Gastroesophageal sphincter (tissue), 3 donors: ENCODE measurements at regions not wholly inside any gene's neighbourhood (a gene's known extent, or its start where the extent isn't known, plus 50 kb on each side); places are given as distances from the start of the nearest gene placed in this dataset.

ENCODE experiments used
- POLR2AphosphoS5 ChIP-seq: sonication (generic); formaldehyde crosslinking; IDR thresholded peaks from one replicate; pipeline ENCODE4 v1.6.1; 2017; ENCODE audit warnings: antibody characterized with exemption
- TF ChIP-seq, protein P1 (sequence below), 4 experiments: fragments of 200-600 bp in 2 of 4; fragments of 450-650 bp in 2 of 4; sonication (generic) in 1 of 4; IDR thresholded peaks; one replicate each; pipeline ENCODE4 v1.5.1; 2017 to 2019; ENCODE audit warnings: antibody characterized with exemption in 4 of 4, mild to moderate bottlenecking in 2 of 4, moderate library complexity in 2 of 4

GRCh38 chr11:27217948-27218420 is 145.0 kb downstream of the CCDC34 start:
- no peak for TF ChIP-seq POLR2AphosphoS5
- TF ChIP-seq, protein P1, sequence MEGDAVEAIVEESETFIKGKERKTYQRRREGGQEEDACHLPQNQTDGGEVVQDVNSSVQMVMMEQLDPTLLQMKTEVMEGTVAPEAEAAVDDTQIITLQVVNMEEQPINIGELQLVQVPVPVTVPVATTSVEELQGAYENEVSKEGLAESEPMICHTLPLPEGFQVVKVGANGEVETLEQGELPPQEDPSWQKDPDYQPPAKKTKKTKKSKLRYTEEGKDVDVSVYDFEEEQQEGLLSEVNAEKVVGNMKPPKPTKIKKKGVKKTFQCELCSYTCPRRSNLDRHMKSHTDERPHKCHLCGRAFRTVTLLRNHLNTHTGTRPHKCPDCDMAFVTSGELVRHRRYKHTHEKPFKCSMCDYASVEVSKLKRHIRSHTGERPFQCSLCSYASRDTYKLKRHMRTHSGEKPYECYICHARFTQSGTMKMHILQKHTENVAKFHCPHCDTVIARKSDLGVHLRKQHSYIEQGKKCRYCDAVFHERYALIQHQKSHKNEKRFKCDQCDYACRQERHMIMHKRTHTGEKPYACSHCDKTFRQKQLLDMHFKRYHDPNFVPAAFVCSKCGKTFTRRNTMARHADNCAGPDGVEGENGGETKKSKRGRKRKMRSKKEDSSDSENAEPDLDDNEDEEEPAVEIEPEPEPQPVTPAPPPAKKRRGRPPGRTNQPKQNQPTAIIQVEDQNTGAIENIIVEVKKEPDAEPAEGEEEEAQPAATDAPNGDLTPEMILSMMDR (IDR thresholded peaks at IDR 0.05) = no peak
